Activated CD4-positive, alpha-beta memory T cell treated with anti-CD3 and anti-CD28 coated beads for 36 hours (primary cell): ENCODE measurements at regions not wholly inside any gene's neighbourhood (a gene's known extent, or its start where the extent isn't known, plus 50 kb on each side); places are given as distances from the start of the nearest gene placed in this dataset.

Experiments used
- CTCF ChIA-PET: fragments of 350-600 bp; sonication (Branson Sonifier 250); formaldehyde crosslinking; loops from one replicate; lab custom pipeline; 2021; ENCODE audit warnings: antibody characterized with exemption, inconsistent platforms; lab: Charles Lee
- POLR2A ChIA-PET: fragments of 350-600 bp; sonication (Branson Sonifier 250); formaldehyde crosslinking; loops from one replicate; lab custom pipeline; 2021; ENCODE audit warnings: antibody characterized with exemption; lab: Charles Lee
- DNase-seq: peaks from one replicate; pipeline ENCODE4 v3.0.0-alpha.2; 2020
- H3K27ac Mint-ChIP-seq: one replicate; pipeline ENCODE4 v1.8.0; 2021; ENCODE audit warnings: mixed read lengths
- H3K27me3 Mint-ChIP-seq: one replicate; pipeline ENCODE4 v1.8.0; 2021; ENCODE audit warnings: mixed read lengths
- H3K36me3 Mint-ChIP-seq: one replicate; pipeline ENCODE4 v1.8.0; 2021; ENCODE audit warnings: mixed read lengths
- H3K4me1 Mint-ChIP-seq: one replicate; pipeline ENCODE4 v1.8.0; 2021; ENCODE audit warnings: low read depth, mixed read lengths
- H3K4me3 Mint-ChIP-seq: one replicate; pipeline ENCODE4 v1.8.0; 2021; ENCODE audit warnings: mild to moderate bottlenecking, mixed read lengths
- H3K9me3 Mint-ChIP-seq: one replicate; pipeline ENCODE4 v1.8.0; 2021; ENCODE audit warnings: mixed read lengths
- intact Hi-C: fragments of 100-400 bp; cut with micrococcal nuclease; formaldehyde crosslinking; loops from one replicate; pipeline ENCODE4 v1.15.1; 2023

- no peaks in the 10 kb centered on the region for H3K27me3 Mint-ChIP-seq
- H3K9me3 Mint-ChIP-seq = peaks cover 16% of the 10 kb centered on the region
- DNase-seq = no peak
- no peaks in the 10 kb centered on the region for H3K4me1 Mint-ChIP-seq
- no peaks in the 10 kb centered on the region for H3K36me3 Mint-ChIP-seq
- POLR2A ChIA-PET = no interaction called here
- CTCF ChIA-PET = no interaction called here
- H3K4me3 Mint-ChIP-seq = no peak overlapping the region
- no peak overlapping the region for H3K27ac Mint-ChIP-seq
- intact Hi-C loops = no loop called here
Measured at GRCh38 chr9:30193421-30193820, 2191.0 kb upstream of the ACO1 start.

- POLR2A ChIA-PET = no interaction called here
- no peak for DNase-seq
- Mint-ChIP-seq H3K4me3 (no peak overlapping the region), H3K9me3 (peaks cover 17% of the 10 kb centered on the region), H3K27ac (no peak overlapping the region), H3K36me3 (no peaks in the 10 kb centered on the region), H3K4me1 (no peaks in the 10 kb centered on the region), H3K27me3 (no peaks in the 10 kb centered on the region)
- CTCF ChIA-PET = no interaction called here
- intact Hi-C loops = no loop called here
Measured at GRCh38 chr9:30196941-30197340, 2187.5 kb upstream of the ACO1 start.

- no peaks in the 10 kb centered on the region for H3K36me3 Mint-ChIP-seq
- DNase-seq = no peak
- intact Hi-C loops = no loop called here
- no peak overlapping the region for H3K27ac Mint-ChIP-seq
- POLR2A ChIA-PET = no interaction called here
- H3K4me3 Mint-ChIP-seq = no peak overlapping the region
- H3K27me3 Mint-ChIP-seq = no peaks in the 10 kb centered on the region
- CTCF ChIA-PET = no interaction called here
- peaks cover 17% of the 10 kb centered on the region for H3K9me3 Mint-ChIP-seq
- H3K4me1 Mint-ChIP-seq = no peaks in the 10 kb centered on the region
Measured at GRCh38 chr9:30197453-30197852, 2187.0 kb upstream of the ACO1 start.

DNA sequence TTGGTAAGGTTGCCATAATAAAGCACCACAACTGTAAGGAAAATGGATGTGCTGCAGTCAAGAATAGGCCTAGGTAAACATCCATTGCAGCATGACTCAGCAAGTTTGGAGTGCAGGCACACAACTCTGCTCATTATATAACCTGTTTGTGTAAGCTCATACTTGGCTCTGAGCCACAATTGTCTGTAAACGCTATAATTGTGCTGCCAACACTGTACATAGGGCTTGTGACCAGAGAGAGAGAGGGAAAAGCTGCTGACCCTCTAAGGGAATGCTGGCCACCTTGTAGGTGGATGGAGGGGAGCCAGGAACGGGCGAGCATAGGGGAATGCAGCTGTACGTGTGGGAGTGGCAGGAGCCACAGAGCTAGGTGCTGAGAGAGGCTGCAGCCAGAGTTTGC lies 2186.5 kb upstream of the ACO1 start:
- no peaks in the 10 kb centered on the region for H3K27me3 Mint-ChIP-seq
- no peaks in the 10 kb centered on the region for H3K36me3 Mint-ChIP-seq
- DNase-seq = no peak
- intact Hi-C loops = no loop called here
- H3K4me1 Mint-ChIP-seq = no peaks in the 10 kb centered on the region
- peaks cover 17% of the 10 kb centered on the region for H3K9me3 Mint-ChIP-seq
- ChIA-PET POLR2A (no interaction called here), CTCF (no interaction called here)
- no peak overlapping the region for H3K4me3 Mint-ChIP-seq
- no peak overlapping the region for H3K27ac Mint-ChIP-seq

DNA sequence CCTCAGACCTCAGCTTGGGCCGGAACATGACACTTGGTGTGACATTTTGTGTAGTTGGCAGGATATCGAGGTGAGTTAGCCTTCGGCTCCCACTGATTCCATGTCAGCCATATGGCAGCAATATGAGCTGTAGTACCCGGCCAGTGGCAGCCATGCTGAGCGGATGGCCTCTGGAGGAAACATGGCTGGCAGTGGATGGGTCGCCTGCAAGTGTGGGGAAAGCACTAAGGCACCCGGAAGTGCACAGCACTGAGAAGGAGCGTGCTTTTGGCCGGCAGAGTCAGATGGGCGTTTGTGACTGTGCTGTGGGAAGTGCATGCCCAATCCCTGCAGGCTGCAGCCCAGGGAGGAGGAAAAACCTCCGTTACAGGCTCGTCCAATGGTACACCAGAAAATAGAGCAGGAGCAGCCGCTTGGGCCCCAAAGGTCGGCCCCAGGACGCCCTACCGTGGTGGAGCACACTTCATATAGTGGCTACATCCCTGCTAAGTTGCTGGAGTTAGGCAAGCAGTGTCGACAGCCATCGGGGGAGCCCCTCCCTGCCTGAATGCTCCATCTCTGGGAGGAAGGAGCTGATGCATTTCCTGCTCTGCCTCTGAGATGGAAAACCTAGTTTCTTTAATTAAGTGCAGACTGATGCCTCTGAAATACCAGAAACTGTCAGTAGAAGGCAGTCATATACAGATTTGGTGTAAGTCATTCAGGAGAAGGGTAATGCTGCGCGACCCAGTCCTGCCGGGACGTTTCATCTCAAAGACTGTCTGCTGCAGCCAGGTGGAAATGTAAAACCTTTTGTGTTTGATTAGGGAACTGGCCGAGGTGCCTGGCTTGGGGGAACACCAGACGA lies 2185.8 kb upstream of the ACO1 start:
- Mint-ChIP-seq H3K9me3 (peaks cover 17% of the 10 kb centered on the region), H3K36me3 (no peaks in the 10 kb centered on the region), H3K4me1 (no peaks in the 10 kb centered on the region), H3K27me3 (no peaks in the 10 kb centered on the region), H3K27ac (no peak overlapping the region), H3K4me3 (no peak overlapping the region)
- DNase-seq = no peak
- ChIA-PET CTCF (no interaction called here), POLR2A (no interaction called here)
- intact Hi-C loops = no loop called here

DNA sequence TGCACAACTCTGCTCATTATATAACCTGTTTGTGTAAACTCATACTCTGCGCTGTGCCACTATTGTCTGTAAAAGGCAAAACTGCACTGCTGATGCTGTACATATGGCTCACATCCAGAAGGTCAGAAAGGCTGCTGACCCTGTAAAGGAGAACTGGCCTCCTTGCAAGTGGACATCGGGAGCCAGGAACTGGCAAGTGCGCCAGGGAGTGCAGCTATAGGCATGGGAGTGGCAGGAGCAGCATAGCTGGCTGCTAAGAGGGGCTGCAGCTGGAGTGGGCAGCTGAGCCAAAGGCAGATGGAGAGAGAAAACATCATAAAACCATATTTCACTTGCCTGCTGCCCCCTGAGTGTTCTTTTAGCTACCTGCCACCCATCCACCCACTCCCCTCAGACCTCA lies 2183.4 kb upstream of the ACO1 start:
- intact Hi-C loops = no loop called here
- Mint-ChIP-seq H3K27ac (no peak overlapping the region), H3K27me3 (no peaks in the 10 kb centered on the region), H3K4me3 (no peak overlapping the region), H3K36me3 (no peaks in the 10 kb centered on the region), H3K4me1 (no peaks in the 10 kb centered on the region), H3K9me3 (peaks cover 17% of the 10 kb centered on the region)
- ChIA-PET CTCF (no interaction called here), POLR2A (no interaction called here)
- no peak for DNase-seq

DNA sequence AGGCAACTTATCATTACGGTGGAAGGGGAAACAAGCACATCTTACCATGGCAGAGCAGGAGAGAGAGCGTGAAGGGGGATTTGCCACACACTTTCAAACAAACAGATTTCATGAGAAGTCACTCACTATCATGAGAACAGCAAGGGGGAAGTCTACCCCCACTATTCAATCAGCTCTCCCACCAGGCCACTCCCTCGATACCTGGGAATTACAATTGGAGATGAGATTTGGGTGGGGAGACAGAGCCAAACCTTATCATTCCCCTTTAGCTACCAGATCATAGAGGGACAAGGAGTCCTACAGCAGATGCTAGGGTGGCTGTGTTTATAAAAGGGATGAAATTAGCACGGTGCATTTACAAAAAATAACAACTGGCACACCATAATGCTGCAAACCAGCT lies 2149.4 kb upstream of the ACO1 start:
- no peaks in the 10 kb centered on the region for H3K9me3 Mint-ChIP-seq
- no peak overlapping the region for H3K27ac Mint-ChIP-seq
- CTCF ChIA-PET = no interaction called here
- POLR2A ChIA-PET = no interaction called here
- H3K4me3 Mint-ChIP-seq = no peak overlapping the region
- no peak for DNase-seq
- H3K27me3 Mint-ChIP-seq = no peaks in the 10 kb centered on the region
- H3K36me3 Mint-ChIP-seq = no peaks in the 10 kb centered on the region
- intact Hi-C loops = no loop called here
- no peaks in the 10 kb centered on the region for H3K4me1 Mint-ChIP-seq

- POLR2A ChIA-PET = no interaction called here
- intact Hi-C loops = no loop called here
- Mint-ChIP-seq H3K4me3 (no peak overlapping the region), H3K9me3 (no peaks in the 10 kb centered on the region), H3K36me3 (no peaks in the 10 kb centered on the region), H3K27me3 (no peaks in the 10 kb centered on the region), H3K27ac (no peak overlapping the region), H3K4me1 (no peaks in the 10 kb centered on the region)
- CTCF ChIA-PET = no interaction called here
- DNase-seq = no peak
Measured at GRCh38 chr9:30235564-30235963, 2148.9 kb upstream of the ACO1 start.

DNA sequence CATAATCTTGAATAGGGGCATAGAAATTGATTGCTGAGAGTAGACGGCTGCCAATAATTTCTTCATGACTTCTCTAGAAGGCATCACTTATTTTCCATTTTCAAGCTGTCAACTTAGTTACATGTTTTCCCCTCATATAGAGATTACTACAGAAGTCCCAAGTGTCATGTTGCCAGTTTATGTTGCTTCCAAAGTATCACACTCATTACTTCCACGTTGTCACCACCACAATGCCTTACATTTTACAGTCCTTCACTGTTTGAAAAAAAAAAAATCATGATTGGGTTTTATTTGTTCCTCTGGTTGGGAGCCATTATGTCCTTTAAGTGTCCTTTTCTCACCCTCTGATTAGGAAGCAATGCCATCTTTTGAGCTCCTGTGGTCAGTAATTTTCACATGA lies 2144.6 kb upstream of the ACO1 start:
- no peak overlapping the region for H3K27ac Mint-ChIP-seq
- H3K27me3 Mint-ChIP-seq = no peaks in the 10 kb centered on the region
- H3K9me3 Mint-ChIP-seq = no peaks in the 10 kb centered on the region
- CTCF ChIA-PET = no interaction called here
- H3K36me3 Mint-ChIP-seq = no peaks in the 10 kb centered on the region
- intact Hi-C loops = no loop called here
- no peak for DNase-seq
- no peak overlapping the region for H3K4me3 Mint-ChIP-seq
- H3K4me1 Mint-ChIP-seq = no peaks in the 10 kb centered on the region
- POLR2A ChIA-PET = no interaction called here

- DNase-seq = no peak
- H3K4me1 Mint-ChIP-seq = no peaks in the 10 kb centered on the region
- POLR2A ChIA-PET = no interaction called here
- intact Hi-C loops = no loop called here
- CTCF ChIA-PET = no interaction called here
- H3K36me3 Mint-ChIP-seq = no peaks in the 10 kb centered on the region
- no peak overlapping the region for H3K27ac Mint-ChIP-seq
- no peaks in the 10 kb centered on the region for H3K27me3 Mint-ChIP-seq
- H3K9me3 Mint-ChIP-seq = no peaks in the 10 kb centered on the region
- H3K4me3 Mint-ChIP-seq = no peak overlapping the region
Measured at GRCh38 chr9:30243467-30243866, 2141.0 kb upstream of the ACO1 start.

DNA sequence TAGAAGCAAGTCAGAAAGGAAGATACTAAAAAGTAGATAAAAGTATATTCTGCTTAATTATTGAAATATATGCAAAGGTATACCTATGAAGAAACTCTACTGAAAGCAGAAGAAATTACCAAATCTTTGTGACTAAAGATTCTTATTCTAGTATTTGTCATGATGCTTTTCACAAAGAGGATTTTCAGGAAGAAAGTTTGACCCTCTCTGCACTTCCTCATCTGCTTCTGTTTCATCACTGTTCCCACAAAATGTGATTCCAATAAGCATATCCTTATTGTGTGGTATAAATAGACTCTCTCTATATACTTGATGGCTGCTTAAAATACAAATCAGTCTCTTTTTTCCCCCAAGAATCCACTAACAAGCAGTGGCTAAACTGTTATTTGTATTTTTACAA lies 2139.6 kb upstream of the ACO1 start:
- CTCF ChIA-PET = no interaction called here
- Mint-ChIP-seq H3K27me3 (no peaks in the 10 kb centered on the region), H3K36me3 (no peaks in the 10 kb centered on the region), H3K4me1 (no peaks in the 10 kb centered on the region), H3K9me3 (no peaks in the 10 kb centered on the region), H3K27ac (no peak overlapping the region), H3K4me3 (no peak overlapping the region)
- no peak for DNase-seq
- POLR2A ChIA-PET = no interaction called here
- intact Hi-C loops = no loop called here

DNA sequence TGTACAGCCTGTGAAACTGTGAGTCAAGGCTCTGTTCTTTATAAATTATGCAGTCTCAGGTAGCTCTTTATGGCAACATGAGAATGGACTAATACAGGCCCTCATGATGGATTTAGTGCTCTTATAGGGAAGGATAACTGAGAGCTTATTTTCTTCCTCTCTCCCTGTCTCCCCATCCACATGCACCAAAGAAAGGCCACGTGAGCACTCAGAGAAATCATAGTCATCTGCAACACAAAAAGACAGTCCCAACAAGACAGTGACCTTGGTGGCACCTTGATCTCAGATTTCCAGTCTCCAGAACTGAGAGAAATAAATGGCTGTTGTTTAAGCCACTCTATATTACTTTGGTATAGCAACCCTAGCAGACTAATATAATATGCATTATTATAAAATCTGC lies 2133.6 kb upstream of the ACO1 start:
- POLR2A ChIA-PET = no interaction called here
- no peaks in the 10 kb centered on the region for H3K9me3 Mint-ChIP-seq
- intact Hi-C loops = no loop called here
- DNase-seq = no peak
- H3K4me3 Mint-ChIP-seq = no peak overlapping the region
- no peaks in the 10 kb centered on the region for H3K36me3 Mint-ChIP-seq
- H3K27me3 Mint-ChIP-seq = no peaks in the 10 kb centered on the region
- H3K4me1 Mint-ChIP-seq = no peaks in the 10 kb centered on the region
- no peak overlapping the region for H3K27ac Mint-ChIP-seq
- CTCF ChIA-PET = no interaction called here

DNA sequence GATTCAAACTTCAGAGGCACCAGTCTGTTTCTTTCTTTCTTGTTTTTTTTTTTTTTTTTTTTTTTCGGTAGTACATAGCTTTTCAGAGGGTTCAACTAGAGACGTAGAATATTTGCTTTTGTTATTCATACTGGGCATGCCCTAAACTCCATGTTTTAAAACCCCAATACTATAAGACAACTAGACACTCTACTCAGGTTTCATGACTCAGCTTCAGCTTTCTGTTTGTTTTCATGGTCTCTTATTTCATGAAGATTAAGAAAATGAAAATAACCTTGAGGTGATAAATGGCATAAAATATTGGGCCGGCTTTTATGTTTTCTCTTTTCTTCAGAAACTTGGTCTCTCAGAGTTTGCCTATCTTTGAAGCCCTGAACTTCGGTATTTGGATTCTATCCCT lies 2126.3 kb upstream of the ACO1 start:
- Mint-ChIP-seq H3K9me3 (peaks cover 7% of the 10 kb centered on the region), H3K4me3 (no peak overlapping the region), H3K27me3 (no peaks in the 10 kb centered on the region), H3K27ac (no peak overlapping the region), H3K4me1 (no peaks in the 10 kb centered on the region), H3K36me3 (no peaks in the 10 kb centered on the region)
- POLR2A ChIA-PET = no interaction called here
- CTCF ChIA-PET = no interaction called here
- intact Hi-C loops = no loop called here
- no peak for DNase-seq
